ENCODE measurements at regions not wholly inside any gene's neighbourhood (a gene's known extent, or its start where the extent isn't known, plus 50 kb on each side); places are given as distances from the start of the nearest gene placed in this dataset.
"Not testable (repeated sequence)": the region's sequence is repeated elsewhere in the genome, so short reads cannot be mapped to it uniquely, and the experiment has no call there.

DNA sequence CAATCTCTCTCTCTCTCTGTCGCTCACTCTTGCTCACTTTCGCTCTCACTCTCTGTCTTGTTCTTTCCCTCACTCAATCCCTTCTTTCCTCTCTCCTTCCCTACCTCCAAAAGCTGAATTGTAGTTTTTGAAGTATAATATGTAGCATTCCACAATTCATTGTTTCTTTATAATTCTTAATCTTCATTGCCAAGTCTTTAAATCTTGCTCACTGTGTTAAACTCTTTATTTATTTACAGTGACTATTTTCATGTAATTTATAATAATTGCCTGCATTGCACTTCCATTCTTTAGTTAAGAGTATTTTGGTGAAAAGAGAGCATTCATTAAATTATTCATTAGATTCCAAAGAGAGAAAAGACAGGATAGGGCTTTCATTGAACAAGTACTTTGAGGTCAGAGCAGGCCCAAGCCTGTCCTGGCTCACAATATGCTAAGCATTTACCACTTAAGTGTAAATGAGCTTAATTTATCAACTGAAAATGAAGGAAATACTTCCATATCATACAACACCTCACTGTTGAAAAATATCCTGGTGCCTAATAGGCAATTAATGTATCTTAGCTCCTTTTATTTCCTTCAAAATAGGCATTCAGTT is 257.4 kb upstream of the SLITRK1 start:
- no peak for DNase-seq (ENCODE audit: low read depth in 4 of 4, low spot score in 2 of 4)

DNA sequence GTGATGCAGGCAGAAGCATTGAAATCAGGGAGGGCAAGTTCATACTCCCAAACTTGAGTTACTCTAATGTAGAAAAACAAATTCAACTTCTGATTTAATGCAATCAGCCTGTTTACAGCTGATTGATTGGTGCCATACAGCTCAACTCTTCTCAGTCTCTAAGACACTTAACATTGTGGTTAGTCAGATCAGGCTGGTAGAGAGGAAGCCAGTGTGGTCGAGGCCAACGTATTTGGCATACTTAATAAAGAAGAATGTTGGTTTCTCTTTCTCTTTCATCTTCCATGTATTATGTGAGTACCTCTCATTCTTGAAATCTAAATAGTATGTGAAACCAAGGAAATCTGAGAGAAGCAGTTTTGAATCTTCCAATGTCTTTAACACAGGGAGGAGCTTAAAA is 255.0 kb upstream of the SLITRK1 start:
- DNase-seq (ENCODE audit: low read depth in 4 of 4, low spot score in 2 of 4), result no peak

DNA sequence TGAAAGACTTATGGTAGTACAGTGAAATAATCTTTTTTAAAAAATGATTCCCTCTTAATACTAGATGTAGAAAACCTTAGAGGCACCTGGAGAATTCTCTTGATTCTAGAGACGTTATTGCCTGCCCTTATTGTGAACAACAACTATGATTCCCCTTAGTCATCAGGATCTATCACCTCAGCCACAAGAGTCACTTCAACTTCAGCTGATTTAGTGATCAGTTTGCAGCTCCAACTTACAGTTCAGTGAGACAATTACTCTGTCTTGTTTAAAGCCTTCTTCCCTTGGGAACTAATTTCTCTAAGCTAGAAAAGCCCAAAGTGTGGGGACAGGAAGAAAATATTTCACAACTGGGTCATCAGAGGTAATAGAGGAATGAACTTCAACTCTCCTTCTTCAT is 254.3 kb upstream of the SLITRK1 start:
- DNase-seq (ENCODE audit: low read depth in 4 of 4, low spot score in 2 of 4), result no peak

DNA sequence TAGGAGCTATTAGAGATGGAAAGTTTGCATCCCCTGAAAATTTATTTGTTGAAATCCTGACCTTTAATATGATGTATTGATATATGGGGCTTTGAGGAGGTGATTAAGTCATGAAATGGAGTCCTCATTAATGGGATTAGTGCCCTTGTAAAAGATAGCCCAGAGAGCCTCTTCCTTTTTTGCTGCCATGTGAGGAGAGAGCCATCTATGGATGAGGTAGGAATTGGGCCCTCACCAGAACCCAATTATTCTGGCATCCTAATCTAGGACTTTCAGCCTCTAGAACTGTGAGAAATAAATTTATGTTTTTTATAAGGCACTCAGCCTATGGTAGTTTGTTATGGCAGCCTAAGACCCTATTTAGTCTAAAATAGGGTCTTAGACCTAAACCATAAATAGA is 250.2 kb upstream of the SLITRK1 start:
- no peak for DNase-seq (ENCODE audit: low read depth in 4 of 4, low spot score in 2 of 4)

DNA sequence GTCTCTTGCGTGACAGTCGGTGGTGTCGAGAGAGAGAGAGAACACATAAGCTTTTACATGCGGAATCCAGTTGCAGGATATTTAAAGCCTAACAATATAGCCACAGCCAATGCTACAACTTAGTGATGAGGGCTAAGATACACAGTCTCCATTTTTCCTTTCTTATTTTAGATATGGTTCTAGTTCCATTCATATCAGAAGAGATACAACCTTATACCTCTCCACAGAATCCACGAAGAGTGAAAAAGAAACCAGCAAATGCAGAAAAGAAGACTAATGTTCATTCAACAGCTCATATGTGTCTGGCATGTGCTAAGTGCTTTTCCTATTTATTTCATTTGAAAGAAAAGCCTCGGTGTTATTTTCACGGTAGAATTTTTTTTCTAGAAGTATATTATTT is 249.0 kb upstream of the SLITRK1 start:
- no peak for DNase-seq (ENCODE audit: low read depth in 4 of 4, low spot score in 2 of 4)

DNA sequence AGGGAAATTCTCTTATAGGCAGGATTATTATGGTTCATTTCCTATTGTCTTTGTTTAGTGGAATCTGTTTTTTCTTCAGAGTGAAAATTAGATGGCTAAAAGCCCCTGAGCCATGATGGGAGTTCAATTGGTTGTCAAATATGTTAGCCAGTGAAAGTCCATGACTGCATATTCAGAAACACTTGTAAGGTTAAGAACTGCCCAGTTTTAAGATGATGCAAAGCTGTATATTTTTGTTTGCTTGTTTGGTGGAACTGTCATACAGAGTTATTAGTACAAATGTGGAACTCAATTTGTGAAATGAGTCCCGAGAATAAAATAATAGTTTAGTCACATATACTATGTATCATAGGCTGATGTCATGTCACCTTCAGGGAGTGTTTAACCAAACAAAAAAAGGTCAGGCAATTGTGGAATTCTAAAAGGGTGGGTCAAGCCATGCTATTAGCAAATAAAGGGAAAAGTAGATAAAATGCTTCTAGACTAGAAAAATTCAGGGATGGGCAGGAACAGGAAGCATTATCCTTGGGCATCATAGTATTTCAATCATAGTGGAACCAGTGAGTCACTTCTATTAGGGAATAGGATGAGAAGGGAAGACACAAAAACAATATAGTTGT is 248.3 kb upstream of the SLITRK1 start:
- no peak for DNase-seq (ENCODE audit: low read depth in 4 of 4, low spot score in 2 of 4)

DNA sequence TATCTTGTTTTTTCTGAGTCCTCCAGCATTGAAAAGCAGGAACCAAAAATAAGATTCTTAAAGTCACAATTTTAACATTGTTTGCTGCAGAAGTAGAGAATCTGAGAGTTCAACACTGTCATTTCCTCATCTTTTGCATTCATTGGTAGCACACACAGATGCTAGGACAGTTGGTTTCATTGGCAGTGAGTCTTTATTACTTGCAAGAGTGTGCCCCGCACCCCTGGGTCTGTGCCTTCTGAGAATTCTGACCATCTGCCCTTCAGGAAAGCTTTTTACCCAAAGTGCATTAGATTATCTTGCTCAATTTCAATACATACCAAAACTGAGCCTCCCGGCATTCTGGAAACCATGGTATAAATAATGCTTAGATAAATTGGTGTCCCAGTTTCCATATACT is 247.7 kb upstream of the SLITRK1 start:
- no peak for DNase-seq (ENCODE audit: low read depth in 4 of 4, low spot score in 2 of 4)

DNA sequence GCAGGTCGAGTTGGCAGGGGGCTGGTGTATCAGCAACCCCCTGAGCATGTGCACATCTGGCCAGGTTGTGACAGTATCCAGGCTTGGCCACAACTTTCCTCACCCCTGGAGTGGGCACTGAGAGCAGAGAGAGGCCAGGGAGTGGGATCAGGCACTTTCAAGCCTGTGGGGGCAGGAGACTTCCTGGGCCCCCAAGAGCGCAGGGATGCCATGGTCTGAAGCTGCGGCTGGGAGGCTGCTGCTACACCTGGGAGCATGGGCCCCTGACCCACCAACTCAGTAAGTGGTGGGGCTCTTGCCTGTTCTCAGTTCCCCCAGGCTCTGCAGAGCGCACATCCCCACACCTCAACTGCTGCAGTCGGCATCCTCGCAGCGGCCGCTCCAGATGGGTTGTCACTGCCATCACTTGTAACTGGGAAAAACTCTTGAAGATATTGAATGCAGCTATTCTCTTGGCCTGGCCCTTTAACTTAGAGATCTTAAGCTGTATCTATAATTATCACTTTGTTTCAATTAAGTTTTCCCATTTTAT is 245.4 kb upstream of the SLITRK1 start:
- no peak for DNase-seq (ENCODE audit: low read depth in 4 of 4, low spot score in 2 of 4)

DNA sequence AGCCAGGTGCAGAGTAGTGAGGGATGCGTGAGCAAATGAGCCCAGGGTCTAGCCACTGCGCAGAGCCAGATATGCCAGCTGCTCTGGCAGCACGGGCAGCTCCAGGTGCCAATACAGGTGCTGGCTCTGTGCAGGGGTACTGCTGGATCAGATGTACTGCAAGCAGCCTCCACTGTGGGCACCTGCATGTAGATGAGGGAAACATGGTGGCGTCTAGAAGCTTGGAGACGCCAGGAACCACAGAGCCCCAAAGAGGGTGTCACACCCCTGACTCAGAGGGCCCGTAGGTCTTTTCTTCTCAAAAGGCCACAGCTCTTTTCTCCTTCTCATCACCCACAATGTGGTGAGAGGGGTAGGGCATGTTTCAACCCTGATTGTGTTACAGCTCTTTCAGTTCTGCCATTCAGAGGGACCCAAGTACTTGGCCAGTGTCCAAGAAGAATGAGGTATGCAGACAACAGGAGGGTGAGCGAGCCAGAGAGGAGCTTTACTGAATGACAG is 244.4 kb upstream of the SLITRK1 start:
- no peak for DNase-seq (ENCODE audit: low read depth in 4 of 4, low spot score in 2 of 4)

DNA sequence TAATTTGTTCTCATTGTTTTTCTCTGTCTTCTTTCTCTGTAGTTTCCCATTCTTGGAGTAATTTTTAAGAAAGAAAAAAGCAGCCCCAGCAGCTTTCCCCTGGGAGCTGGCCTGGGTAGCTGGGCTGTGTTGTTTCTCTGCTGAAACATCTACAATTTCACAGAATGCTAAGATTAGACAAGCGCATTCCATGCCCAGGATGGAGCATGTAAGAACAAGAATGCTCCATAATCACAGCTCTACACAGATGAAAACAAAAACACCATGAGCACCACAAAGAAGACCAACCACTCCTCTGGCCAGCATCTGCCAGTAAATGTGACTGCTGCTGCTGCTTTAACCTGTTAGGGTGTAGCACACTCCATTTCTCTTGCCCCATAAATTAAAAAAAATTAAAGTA is 239.2 kb upstream of the SLITRK1 start:
- no peak for DNase-seq (ENCODE audit: low read depth in 4 of 4, low spot score in 2 of 4)

DNA sequence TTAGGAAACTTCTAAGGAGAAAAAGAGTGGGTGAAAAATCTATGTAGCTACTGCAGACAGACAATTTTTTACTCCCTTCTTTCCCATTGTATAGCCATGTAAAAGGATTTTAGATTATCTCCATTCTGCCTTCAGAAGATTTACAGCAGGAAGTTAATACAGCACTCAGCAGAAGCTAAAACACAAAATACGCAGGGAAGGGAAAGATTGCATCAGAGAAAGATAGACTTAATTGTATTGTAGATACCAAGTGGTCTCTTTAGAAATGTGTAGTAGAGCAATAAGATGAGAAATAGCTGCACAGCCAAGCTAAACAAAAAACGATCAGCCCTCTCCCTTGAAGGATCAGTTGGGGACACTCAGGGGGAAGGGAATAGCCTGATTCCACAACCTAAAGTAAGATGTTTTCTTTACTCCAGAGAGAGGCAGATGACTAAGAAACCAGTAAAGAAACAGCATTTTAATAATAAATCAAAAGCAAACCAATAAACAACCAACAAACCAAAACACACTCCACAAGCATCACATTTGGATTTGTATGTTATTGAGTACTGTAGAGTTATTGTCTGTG is 236.7 kb upstream of the SLITRK1 start:
- DNase-seq (ENCODE audit: low read depth in 4 of 4, low spot score in 2 of 4), result no peak

DNA sequence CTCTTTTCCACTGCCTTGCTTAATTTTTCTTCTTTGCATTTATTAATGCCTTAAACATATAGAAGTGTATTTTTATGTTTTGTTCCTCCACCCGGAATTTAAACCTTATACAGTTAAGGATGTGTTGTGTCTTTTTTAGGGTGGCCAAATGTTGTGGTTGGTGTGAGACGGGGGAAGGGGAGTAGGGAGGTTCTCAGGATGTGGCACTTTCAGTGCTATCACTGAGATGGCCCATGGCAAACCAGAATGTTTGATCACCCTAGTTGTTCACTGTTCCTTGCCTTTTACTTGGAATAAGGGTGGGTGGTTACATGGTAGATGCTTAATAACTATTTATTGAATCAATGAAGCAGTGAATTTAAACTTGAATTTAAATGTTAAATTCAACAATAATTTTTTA is 216.0 kb upstream of the SLITRK1 start:
- no peak for DNase-seq (ENCODE audit: low read depth in 4 of 4, low spot score in 2 of 4)

DNA sequence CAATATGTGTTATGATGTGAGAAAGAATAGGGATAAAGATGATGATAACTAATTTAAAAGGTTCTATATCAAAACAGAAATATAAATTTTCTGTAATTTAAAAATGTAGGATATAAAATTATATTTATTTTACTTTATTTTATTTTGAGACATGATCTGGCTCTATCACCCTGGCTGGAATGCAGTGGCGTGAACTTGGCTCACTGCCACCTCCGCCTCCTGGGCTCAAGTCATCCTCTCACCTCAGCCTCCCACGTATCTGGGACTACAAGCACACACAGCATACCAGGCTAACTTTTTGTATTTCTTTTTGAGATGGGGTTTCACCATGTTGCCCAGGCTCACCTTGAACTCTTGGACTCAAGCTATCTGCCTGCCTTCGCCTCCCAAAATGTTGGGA is 214.9 kb upstream of the SLITRK1 start:
- no peak for DNase-seq (ENCODE audit: low read depth in 4 of 4, low spot score in 2 of 4)

DNA sequence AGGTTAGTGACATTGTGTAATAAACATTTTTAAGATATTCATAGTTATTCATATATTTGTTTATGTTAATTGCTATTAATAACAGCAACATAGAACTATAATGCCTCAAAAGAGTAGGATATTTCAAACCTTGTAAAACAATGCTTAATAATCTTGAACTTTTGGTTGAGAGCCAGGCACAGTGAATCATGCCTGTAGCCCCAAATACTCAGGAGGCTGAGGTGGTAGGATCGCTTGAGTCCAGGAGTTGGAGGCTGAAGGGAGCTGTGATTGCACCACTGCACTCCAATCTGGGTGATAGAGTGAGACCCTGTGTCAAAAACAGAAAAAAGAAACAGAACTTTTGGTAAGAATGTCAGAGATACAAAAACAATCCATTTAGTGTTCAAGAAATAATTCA is 213.9 kb upstream of the SLITRK1 start:
- no peak for DNase-seq (ENCODE audit: low read depth in 4 of 4, low spot score in 2 of 4)

DNA sequence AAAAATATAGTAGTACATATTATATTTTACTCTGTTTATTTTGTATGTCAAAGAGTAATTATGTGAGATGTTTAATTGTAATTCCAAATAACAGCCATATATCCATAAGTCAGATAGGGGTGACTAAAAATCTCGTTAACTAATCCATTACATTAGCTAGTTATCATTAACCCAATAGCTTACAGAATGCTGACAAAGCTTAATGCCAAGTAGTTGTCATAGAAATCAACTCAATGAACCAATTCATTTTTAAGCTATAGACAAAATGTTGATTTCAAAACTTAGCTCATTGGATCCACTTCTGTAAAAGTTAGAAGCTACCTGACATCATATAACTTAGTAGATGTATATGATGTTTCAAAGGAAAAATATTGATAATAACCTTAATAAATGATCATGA is 206.7 kb upstream of the SLITRK1 start:
- DNase-seq (ENCODE audit: low read depth in 4 of 4, low spot score in 2 of 4), result no peak

DNA sequence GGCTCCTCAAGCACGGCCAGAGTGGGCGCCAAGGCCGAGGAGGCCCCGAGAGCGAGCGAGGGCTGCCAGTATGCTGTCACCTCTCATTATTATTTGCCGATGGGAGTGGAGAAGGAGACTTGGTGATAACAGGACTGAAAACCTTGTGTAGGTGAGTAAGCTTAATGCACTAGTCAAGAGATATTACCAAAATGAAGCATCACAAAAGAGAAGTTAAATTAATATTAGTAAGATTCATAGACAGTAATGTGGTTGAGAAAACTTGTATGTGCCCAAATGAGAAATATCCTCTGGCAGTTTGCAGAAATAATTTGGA is 204.5 kb upstream of the SLITRK1 start:
- DNase-seq (ENCODE audit: low read depth in 4 of 4, low spot score in 2 of 4), result no peak

DNA sequence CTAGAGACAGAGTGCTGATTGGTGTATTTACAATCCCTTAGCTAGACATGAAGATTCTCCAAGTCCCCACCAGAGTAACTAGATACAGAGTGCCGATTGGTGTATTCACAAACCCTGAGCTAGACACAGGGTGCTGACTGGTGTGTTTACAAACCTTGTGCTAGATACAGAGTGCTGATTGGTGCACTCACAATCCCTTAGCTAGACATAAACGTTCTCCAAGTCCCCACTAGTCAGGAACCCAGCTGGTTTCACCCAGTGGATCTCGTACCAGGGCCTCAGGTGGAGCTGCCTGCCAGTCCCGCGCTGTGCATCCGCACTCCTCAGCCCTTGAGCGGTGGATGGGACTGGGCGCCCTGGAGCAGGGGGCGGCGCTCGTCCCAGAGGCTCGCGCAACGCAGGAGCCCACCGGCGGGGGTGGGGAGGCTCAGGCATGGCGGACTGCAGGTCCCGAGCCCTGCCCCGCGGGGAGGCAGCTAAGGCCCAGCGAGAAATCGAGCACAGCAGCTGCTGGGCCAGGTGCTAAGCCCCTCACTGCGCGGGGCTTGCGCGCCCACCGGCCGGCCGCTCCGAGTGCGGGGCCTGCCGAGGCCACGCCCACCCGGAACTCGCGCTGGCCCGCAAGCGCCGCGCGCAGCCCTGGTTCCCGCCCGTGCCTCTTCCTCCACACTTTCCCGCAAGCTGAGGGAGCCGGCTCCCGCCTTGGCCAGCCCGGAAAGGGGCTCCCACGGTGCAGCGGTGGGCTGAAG is 204.0 kb upstream of the SLITRK1 start:
- DNase-seq (ENCODE audit: low read depth in 4 of 4, low spot score in 2 of 4), result not testable (repeated sequence)

DNA sequence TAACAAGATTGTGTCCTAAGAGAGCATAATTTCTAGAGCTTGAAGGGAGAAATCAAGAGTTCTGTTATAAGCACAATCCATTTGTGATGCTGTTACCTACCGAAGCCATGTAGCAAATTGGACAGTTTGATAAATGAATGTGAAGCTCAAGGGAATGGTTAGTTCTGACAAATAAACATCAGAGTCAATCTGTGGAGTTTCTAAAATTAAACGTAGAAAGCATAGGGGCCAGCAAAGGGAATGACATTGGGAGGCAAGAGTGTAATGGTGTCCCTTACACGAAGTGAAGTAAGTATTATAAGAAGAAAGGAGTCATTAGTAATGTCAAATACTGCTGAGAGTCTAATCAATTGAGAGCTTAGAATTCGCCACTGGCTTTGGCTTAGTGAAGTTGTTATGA is 200.2 kb upstream of the SLITRK1 start:
- DNase-seq (ENCODE audit: low read depth in 4 of 4, low spot score in 2 of 4), result no peak

DNA sequence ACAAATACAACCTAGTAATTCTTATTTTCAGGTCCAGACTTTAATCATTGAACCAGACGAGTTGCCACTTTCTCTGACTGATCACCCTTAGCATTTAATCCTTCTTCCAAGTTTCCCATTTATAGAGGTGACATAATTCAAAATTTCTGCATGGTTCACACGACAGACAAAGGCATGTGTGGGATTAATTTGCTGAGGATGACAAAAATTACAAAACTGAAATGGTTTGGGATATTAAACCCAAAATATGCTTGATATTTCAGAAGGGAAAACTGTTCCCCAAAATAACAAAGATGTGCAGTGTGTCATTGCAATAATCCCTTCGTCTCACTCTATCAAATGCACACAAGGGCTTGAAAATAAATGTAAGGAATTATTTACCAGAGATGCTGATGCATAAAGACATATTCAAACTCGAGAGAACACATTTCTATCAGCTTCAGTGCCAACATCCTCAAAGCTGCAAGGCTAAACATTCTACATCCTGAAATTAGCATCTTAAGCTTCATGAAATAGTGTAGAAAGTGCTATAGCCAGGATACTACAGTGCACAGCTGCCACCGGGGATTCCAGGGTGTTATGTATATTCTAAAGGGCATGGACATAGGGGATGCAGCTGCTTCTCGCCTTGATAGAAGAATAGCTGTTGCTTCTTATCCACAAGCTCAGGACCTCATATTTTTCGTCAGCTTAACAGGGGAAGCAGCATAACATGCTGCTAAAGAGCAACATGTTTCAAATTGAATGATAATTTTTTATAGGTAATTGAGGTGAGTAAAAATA is 198.7 kb upstream of the SLITRK1 start:
- DNase-seq (ENCODE audit: low read depth in 4 of 4, low spot score in 2 of 4), result no peak

DNA sequence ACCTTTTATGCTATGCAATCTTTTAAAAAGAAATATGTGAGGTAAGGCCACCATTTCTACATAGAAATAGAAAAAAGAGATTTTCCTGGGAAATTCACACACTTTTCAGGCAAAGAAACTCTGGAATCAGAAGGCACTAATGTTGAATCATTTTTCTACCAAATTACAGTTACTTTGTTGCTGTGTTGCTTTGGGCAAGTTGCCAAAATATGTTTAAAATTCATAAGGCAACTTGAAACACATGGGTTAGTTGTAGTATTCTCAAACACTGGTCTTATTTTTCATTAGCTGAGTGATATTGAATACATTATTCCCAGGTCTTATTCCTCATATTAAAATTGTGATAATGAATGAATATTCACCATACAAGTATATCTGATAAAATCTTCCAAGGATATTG is 195.0 kb upstream of the SLITRK1 start:
- DNase-seq (ENCODE audit: low read depth in 4 of 4, low spot score in 2 of 4), result peak in 2 of 4 donors; percentile 2

DNA sequence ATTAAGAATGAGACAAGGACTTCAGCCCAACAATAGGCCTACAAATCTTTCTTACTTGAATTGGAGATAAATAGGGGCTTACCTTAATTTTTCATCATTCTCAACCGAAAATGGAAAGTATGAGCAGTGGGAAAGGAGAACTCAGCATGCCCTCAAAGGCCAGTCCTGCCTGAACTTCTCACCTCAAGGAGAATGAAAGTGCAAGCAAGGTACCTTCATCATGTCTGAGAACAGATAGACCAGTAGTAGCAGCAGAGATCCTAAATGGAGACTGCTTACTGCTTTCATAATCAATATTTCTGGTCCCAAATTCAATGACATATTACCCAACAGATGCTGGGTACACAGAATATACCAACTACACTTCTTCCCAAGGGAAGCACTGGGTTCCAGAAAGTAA is 194.0 kb upstream of the SLITRK1 start:
- no peak for DNase-seq (ENCODE audit: low read depth in 4 of 4, low spot score in 2 of 4)
